ENCODE measurements at regions not wholly inside any gene's neighbourhood (a gene's known extent, or its start where the extent isn't known, plus 50 kb on each side); places are given as distances from the start of the nearest gene placed in this dataset.

GRCh38 chr11:119985551-119985950 is 152.4 kb downstream of the TRIM29 start:
- H3K4me2 ChIP-seq (ENCODE audit: low read depth, low read length) = no peak overlapping the region
- no peak overlapping the region for H3K4ac ChIP-seq (ENCODE audit: low read depth, low read length)
- TF ChIP-seq ELK1 (IDR thresholded peaks at IDR 0.05; ENCODE audit: borderline replicate concordance, low read depth, low read length) (no peak), MAZ (IDR thresholded peaks at IDR 0.05; ENCODE audit: borderline replicate concordance, low read depth, low read length) (no peak), CEBPB (IDR thresholded peaks at IDR 0.05; ENCODE audit: low read depth, low read length) (no peak), RFX5 (IDR thresholded peaks at IDR 0.05; ENCODE audit: low read depth, low read length) (no peak), RAD21 (IDR thresholded peaks at IDR 0.05; ENCODE audit: low read length) (no peak), FOS (IDR thresholded peaks at IDR 0.05; ENCODE audit: low read depth, low read length) (no peak)
- H4K5ac ChIP-seq (ENCODE audit: low read depth, low read length) = no peak overlapping the region
- no peaks in the 10 kb centered on the region for H3K9me1 ChIP-seq (ENCODE audit: insufficient read depth, low read length)
- H3K36me3 ChIP-seq (ENCODE audit: control insufficient read depth, insufficient read depth, low read length) = no peaks in the 10 kb centered on the region
- no peak for ATAC-seq (ENCODE audit: low read depth)
- no peak overlapping the region for H3K14ac ChIP-seq (replicated peaks; ENCODE audit: low read depth, low read length)
- H3K9me3 ChIP-seq (ENCODE audit: control insufficient read depth, insufficient read depth, low read length) = no peaks in the 10 kb centered on the region
- no peaks in the 10 kb centered on the region for H4K20me1 ChIP-seq (ENCODE audit: insufficient read depth, low read length)
- no peak overlapping the region for H2BK15ac ChIP-seq (ENCODE audit: low read depth, low read length)
- in situ Hi-C loops (cut with MboI; ENCODE audit: low sequenced_read_pairs) = no loop called here
- dilution Hi-C loops (cut with HindIII; ENCODE audit: low sequenced_read_pairs, unreplicated experiment) = no loop called here
- intact Hi-C loops (cut with micrococcal nuclease) = no loop called here
- no peak for DNase-seq
- no peak overlapping the region for H3K27ac ChIP-seq (ENCODE audit: insufficient read depth, low read length)
- H2BK120ac ChIP-seq (ENCODE audit: low read depth, low read length) = no peak overlapping the region
- H2AK9ac ChIP-seq (replicated peaks; ENCODE audit: low read depth, low read length, poor library complexity) = no peak overlapping the region
- H2BK20ac ChIP-seq (ENCODE audit: low read depth, low read length) = no peak overlapping the region
- H4K91ac ChIP-seq (ENCODE audit: insufficient read depth, low read depth, low read length) = no peak overlapping the region
- H4K8ac ChIP-seq (ENCODE audit: low read depth in 2 of 2, low read length in 2 of 2) = no peak overlapping the region
- no peak overlapping the region for H2BK5ac ChIP-seq (ENCODE audit: low read depth, low read length, poor library complexity, severe bottlenecking)
- peaks cover 31% of the 10 kb centered on the region for H3K27me3 ChIP-seq (ENCODE audit: control insufficient read depth, insufficient read depth, low read length)
- H3K4me3 ChIP-seq (ENCODE audit: insufficient read depth, low read depth, low read length) = no peak overlapping the region
- CTCF ChIA-PET = no interaction called here
- no peak overlapping the region for H3K9ac ChIP-seq (ENCODE audit: low read depth, low read length)
- H3K79me1 ChIP-seq (ENCODE audit: low read depth in 1 of 2, low read length in 2 of 2) = no peaks in the 10 kb centered on the region
- no peaks in the 10 kb centered on the region for H3K4me1 ChIP-seq (ENCODE audit: control insufficient read depth, insufficient read depth, low read length)
- no peak overlapping the region for H3K18ac ChIP-seq (ENCODE audit: low read depth, low read length)
- no peak overlapping the region for H3K56ac ChIP-seq (ENCODE audit: extremely low read depth, insufficient read depth, low read length)
- BruUV-seq (replicated peaks) = no TSS peak
- H2AK5ac ChIP-seq (ENCODE audit: low read depth, low read length) = no peak overlapping the region
- no CpG with 5 or more reads among the region's 14 CpGs for WGBS, 2 experiments (ENCODE audit: extremely low coverage in 2 of 2, insufficient read length in 1 of 2)
- no peak overlapping the region for H2AFZ ChIP-seq (replicated peaks; ENCODE audit: low read length, poor library complexity)
- no peak overlapping the region for H3K23ac ChIP-seq (ENCODE audit: low read depth, low read length)
- POLR2A ChIA-PET (ENCODE audit: unreplicated experiment) = no interaction called here

Measured in IMR-90 (cell line).